ENCODE measurements at regions not wholly inside any gene's neighbourhood (a gene's known extent, or its start where the extent isn't known, plus 50 kb on each side); places are given as distances from the start of the nearest gene placed in this dataset.

DNA sequence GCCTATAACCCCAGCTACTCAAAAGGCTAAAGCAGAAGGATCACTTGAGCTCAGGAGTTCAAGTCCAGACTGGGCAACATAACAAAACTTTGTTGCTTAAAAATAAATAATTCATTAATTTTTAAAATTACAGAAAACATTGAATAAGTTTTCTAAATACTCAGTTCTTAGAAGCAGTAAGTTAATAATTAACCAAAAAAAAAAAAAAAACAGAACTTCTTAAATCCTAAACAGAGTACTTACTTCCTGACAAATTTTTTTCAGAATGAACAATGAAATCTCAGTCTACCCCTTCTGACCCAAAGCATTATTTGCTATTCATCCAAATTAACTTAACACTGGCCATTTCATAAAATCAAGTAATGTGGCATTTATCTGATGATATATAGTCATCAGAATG lies 65.4 kb upstream of the ARHGAP32 start:
- no peak for TF ChIP-seq POLR2AphosphoS5 (IDR thresholded peaks at IDR 0.05; ENCODE audit: low read depth)
- TF ChIP-seq EZH2 (IDR thresholded peaks at IDR 0.05; ENCODE audit: low read depth, unreplicated experiment) = no peak
- TF ChIP-seq, protein P1, sequence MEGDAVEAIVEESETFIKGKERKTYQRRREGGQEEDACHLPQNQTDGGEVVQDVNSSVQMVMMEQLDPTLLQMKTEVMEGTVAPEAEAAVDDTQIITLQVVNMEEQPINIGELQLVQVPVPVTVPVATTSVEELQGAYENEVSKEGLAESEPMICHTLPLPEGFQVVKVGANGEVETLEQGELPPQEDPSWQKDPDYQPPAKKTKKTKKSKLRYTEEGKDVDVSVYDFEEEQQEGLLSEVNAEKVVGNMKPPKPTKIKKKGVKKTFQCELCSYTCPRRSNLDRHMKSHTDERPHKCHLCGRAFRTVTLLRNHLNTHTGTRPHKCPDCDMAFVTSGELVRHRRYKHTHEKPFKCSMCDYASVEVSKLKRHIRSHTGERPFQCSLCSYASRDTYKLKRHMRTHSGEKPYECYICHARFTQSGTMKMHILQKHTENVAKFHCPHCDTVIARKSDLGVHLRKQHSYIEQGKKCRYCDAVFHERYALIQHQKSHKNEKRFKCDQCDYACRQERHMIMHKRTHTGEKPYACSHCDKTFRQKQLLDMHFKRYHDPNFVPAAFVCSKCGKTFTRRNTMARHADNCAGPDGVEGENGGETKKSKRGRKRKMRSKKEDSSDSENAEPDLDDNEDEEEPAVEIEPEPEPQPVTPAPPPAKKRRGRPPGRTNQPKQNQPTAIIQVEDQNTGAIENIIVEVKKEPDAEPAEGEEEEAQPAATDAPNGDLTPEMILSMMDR (conservative IDR thresholded peaks at IDR 0.05; ENCODE audit: low read depth in 2 of 2) = no peak

All from GM23338 (cell line).